ENCODE measurements at regions not wholly inside any gene's neighbourhood (a gene's known extent, or its start where the extent isn't known, plus 50 kb on each side); places are given as distances from the start of the nearest gene placed in this dataset.
"Not testable (repeated sequence)": the region's sequence is repeated elsewhere in the genome, so short reads cannot be mapped to it uniquely, and the experiment has no call there.

GRCh38 chr9:64130325-64130724 is 1154.7 kb downstream of the FOXD4L5 start:
- H3K9me3 ChIP-seq (ENCODE audit: low read length); H3K4me1 Mint-ChIP-seq; POLR2A ChIA-PET; H3K36me3 Mint-ChIP-seq; H3K4me1 ChIP-seq (ENCODE audit: insufficient read depth, low read length); H3K4me3 Mint-ChIP-seq; H3K27me3 ChIP-seq (ENCODE audit: insufficient read depth, low read length, poor library complexity, severe bottlenecking); CTCF ChIA-PET; H3K27me3 Mint-ChIP-seq; H3K9me3 Mint-ChIP-seq; H3K27ac Mint-ChIP-seq; DNase-seq; H3K4me3 ChIP-seq (ENCODE audit: low read length); H3K36me3 ChIP-seq (ENCODE audit: insufficient read depth, low read length); H3K27ac ChIP-seq (ENCODE audit: low read depth, low read length): not testable (repeated sequence)

GRCh38 chr9:64128572-64128971 is 1156.4 kb downstream of the FOXD4L5 start:
- no peaks in the 10 kb centered on the region for H3K4me1 ChIP-seq (ENCODE audit: insufficient read depth, low read length)
- Mint-ChIP-seq H3K27me3 (no peaks in the 10 kb centered on the region), H3K36me3 (no peaks in the 10 kb centered on the region), H3K4me1 (no peaks in the 10 kb centered on the region), H3K9me3 (peaks cover 0 to 6% (median 0%) of the 10 kb centered on the region in 5 donors), H3K27ac (no peak overlapping the region), H3K4me3 (no peak overlapping the region)
- H3K4me3 ChIP-seq (ENCODE audit: low read length) = no peak overlapping the region
- no peak for DNase-seq
- H3K27ac ChIP-seq (ENCODE audit: low read depth, low read length) = no peak overlapping the region
- no peaks in the 10 kb centered on the region for H3K36me3 ChIP-seq (ENCODE audit: insufficient read depth, low read length)
- ChIA-PET CTCF (no interaction called here), POLR2A (no interaction called here)
- no peaks in the 10 kb centered on the region for H3K9me3 ChIP-seq (ENCODE audit: low read length)
- no peaks in the 10 kb centered on the region for H3K27me3 ChIP-seq (ENCODE audit: insufficient read depth, low read length, poor library complexity, severe bottlenecking)

GRCh38 chr9:64121602-64122001 is 1163.4 kb downstream of the FOXD4L5 start:
- H3K27ac Mint-ChIP-seq; DNase-seq; CTCF ChIA-PET; H3K4me3 Mint-ChIP-seq; H3K4me1 Mint-ChIP-seq; H3K4me3 ChIP-seq (ENCODE audit: low read length); H3K27ac ChIP-seq (ENCODE audit: low read depth, low read length); H3K9me3 Mint-ChIP-seq; H3K36me3 Mint-ChIP-seq; H3K27me3 ChIP-seq (ENCODE audit: insufficient read depth, low read length, poor library complexity, severe bottlenecking); H3K9me3 ChIP-seq (ENCODE audit: low read length); H3K36me3 ChIP-seq (ENCODE audit: insufficient read depth, low read length); H3K4me1 ChIP-seq (ENCODE audit: insufficient read depth, low read length); H3K27me3 Mint-ChIP-seq; POLR2A ChIA-PET: not testable (repeated sequence)

GRCh38 chr9:64117329-64117728 is 1167.7 kb downstream of the FOXD4L5 start:
- H3K4me3 ChIP-seq (ENCODE audit: low read length); H3K4me1 ChIP-seq (ENCODE audit: insufficient read depth, low read length); H3K36me3 ChIP-seq (ENCODE audit: insufficient read depth, low read length); H3K27me3 Mint-ChIP-seq; H3K4me3 Mint-ChIP-seq; CTCF ChIA-PET; H3K9me3 ChIP-seq (ENCODE audit: low read length); H3K27ac ChIP-seq (ENCODE audit: low read depth, low read length); H3K27ac Mint-ChIP-seq; H3K27me3 ChIP-seq (ENCODE audit: insufficient read depth, low read length, poor library complexity, severe bottlenecking); DNase-seq; H3K9me3 Mint-ChIP-seq; POLR2A ChIA-PET; H3K36me3 Mint-ChIP-seq; H3K4me1 Mint-ChIP-seq: not testable (repeated sequence)

GRCh38 chr9:64107867-64108266 is 1177.1 kb downstream of the FOXD4L5 start:
- H3K9me3 ChIP-seq (ENCODE audit: low read length); H3K27me3 Mint-ChIP-seq; H3K4me3 ChIP-seq (ENCODE audit: low read length); H3K9me3 Mint-ChIP-seq; H3K4me1 ChIP-seq (ENCODE audit: insufficient read depth, low read length); H3K4me3 Mint-ChIP-seq; POLR2A ChIA-PET; H3K36me3 ChIP-seq (ENCODE audit: insufficient read depth, low read length); H3K4me1 Mint-ChIP-seq; H3K36me3 Mint-ChIP-seq; CTCF ChIA-PET; H3K27ac ChIP-seq (ENCODE audit: low read depth, low read length); H3K27ac Mint-ChIP-seq; DNase-seq; H3K27me3 ChIP-seq (ENCODE audit: insufficient read depth, low read length, poor library complexity, severe bottlenecking): not testable (repeated sequence)

GRCh38 chr9:64107211-64107610 is 1177.8 kb downstream of the FOXD4L5 start:
- CTCF ChIA-PET; H3K4me3 Mint-ChIP-seq; H3K9me3 Mint-ChIP-seq; H3K9me3 ChIP-seq (ENCODE audit: low read length); H3K36me3 ChIP-seq (ENCODE audit: insufficient read depth, low read length); H3K27ac Mint-ChIP-seq; H3K27me3 ChIP-seq (ENCODE audit: insufficient read depth, low read length, poor library complexity, severe bottlenecking); H3K4me3 ChIP-seq (ENCODE audit: low read length); H3K27ac ChIP-seq (ENCODE audit: low read depth, low read length); H3K4me1 ChIP-seq (ENCODE audit: insufficient read depth, low read length); DNase-seq; H3K4me1 Mint-ChIP-seq; POLR2A ChIA-PET; H3K36me3 Mint-ChIP-seq; H3K27me3 Mint-ChIP-seq: not testable (repeated sequence)

- not testable (repeated sequence) for H3K4me3 Mint-ChIP-seq; H3K27ac ChIP-seq (ENCODE audit: low read depth, low read length); H3K4me1 Mint-ChIP-seq
Measured at GRCh38 chr9:64105193-64105592, 1179.8 kb downstream of the FOXD4L5 start.

GRCh38 chr9:64101504-64101903 is 1183.5 kb downstream of the FOXD4L5 start:
- H3K9me3 Mint-ChIP-seq = peaks cover 5 to 15% (median 7%) of the 10 kb centered on the region in 5 donors
- H3K4me1 ChIP-seq (ENCODE audit: insufficient read depth, low read length); H3K27ac Mint-ChIP-seq; H3K27ac ChIP-seq (ENCODE audit: low read depth, low read length); H3K9me3 ChIP-seq (ENCODE audit: low read length); CTCF ChIA-PET; H3K36me3 Mint-ChIP-seq; H3K27me3 Mint-ChIP-seq; H3K4me3 Mint-ChIP-seq; H3K36me3 ChIP-seq (ENCODE audit: insufficient read depth, low read length); H3K27me3 ChIP-seq (ENCODE audit: insufficient read depth, low read length, poor library complexity, severe bottlenecking); H3K4me3 ChIP-seq (ENCODE audit: low read length); POLR2A ChIA-PET; H3K4me1 Mint-ChIP-seq; DNase-seq: not testable (repeated sequence)

More at GRCh38 chr9:64105193-64105592, 1179.8 kb downstream of the FOXD4L5 start:
- H3K9me3 Mint-ChIP-seq = peaks cover 0 to 13% (median 5%) of the 10 kb centered on the region in 5 donors
- CTCF ChIA-PET; H3K36me3 ChIP-seq (ENCODE audit: insufficient read depth, low read length); H3K36me3 Mint-ChIP-seq; H3K27me3 ChIP-seq (ENCODE audit: insufficient read depth, low read length, poor library complexity, severe bottlenecking); POLR2A ChIA-PET; H3K27ac Mint-ChIP-seq; H3K4me1 ChIP-seq (ENCODE audit: insufficient read depth, low read length); H3K27me3 Mint-ChIP-seq; DNase-seq; H3K4me3 ChIP-seq (ENCODE audit: low read length); H3K9me3 ChIP-seq (ENCODE audit: low read length): not testable (repeated sequence)

- H3K27me3 Mint-ChIP-seq; H3K27me3 ChIP-seq (ENCODE audit: insufficient read depth, low read length, poor library complexity, severe bottlenecking); H3K4me3 ChIP-seq (ENCODE audit: low read length); H3K9me3 ChIP-seq (ENCODE audit: low read length); H3K27ac Mint-ChIP-seq; CTCF ChIA-PET; H3K27ac ChIP-seq (ENCODE audit: low read depth, low read length); POLR2A ChIA-PET; H3K4me1 Mint-ChIP-seq; H3K36me3 ChIP-seq (ENCODE audit: insufficient read depth, low read length); H3K4me3 Mint-ChIP-seq; H3K4me1 ChIP-seq (ENCODE audit: insufficient read depth, low read length); DNase-seq; H3K36me3 Mint-ChIP-seq: not testable (repeated sequence)
- peaks cover 5 to 15% (median 7%) of the 10 kb centered on the region in 5 donors for H3K9me3 Mint-ChIP-seq
Measured at GRCh38 chr9:64100571-64101155, 1184.3 kb downstream of the FOXD4L5 start.
